GM21515 (cell line): ENCODE measurements at regions not wholly inside any gene's neighbourhood (a gene's known extent, or its start where the extent isn't known, plus 50 kb on each side); places are given as distances from the start of the nearest gene placed in this dataset.

Experiments used
- ATAC-seq: cut with Tn5 transposase; IDR thresholded peaks from one replicate; pipeline ENCODE4 v1.9.1; 2021; ENCODE audit not compliant: unreplicated experiment

GRCh38 chr12:85352016-85352415, 72.0 kb downstream of the ALX1 start:
- no peak for ATAC-seq

- ATAC-seq = no peak
Observed at GRCh38 chr12:85356596-85357385, 76.8 kb downstream of the ALX1 start.

- no peak for ATAC-seq
Observed at GRCh38 chr12:85357609-85358008, 77.6 kb downstream of the ALX1 start.

GRCh38 chr12:85358715-85359114, 78.7 kb downstream of the ALX1 start:
- no peak for ATAC-seq

GRCh38 chr12:85363382-85364190, 83.6 kb downstream of the ALX1 start:
- no peak for ATAC-seq

DNA sequence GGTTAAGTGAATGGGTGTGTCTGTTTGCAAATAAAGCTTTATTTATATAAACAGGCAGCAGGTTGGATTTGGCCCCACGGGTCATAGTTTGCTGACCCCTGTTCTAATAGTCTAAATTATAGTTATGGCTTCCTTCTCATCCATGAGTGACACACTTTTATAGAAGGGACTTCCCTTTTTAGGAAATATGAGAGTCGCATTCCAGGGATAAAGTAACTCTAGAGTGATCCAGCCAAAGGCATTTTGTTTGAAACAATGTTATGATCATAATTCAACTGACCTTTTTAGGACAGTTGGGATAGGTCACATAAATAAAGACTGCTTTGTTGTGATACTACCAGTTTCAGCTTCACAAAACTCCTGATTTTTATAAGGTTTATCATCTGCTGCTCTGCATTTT, 87.9 kb downstream of the ALX1 start:
- ATAC-seq = no peak

DNA sequence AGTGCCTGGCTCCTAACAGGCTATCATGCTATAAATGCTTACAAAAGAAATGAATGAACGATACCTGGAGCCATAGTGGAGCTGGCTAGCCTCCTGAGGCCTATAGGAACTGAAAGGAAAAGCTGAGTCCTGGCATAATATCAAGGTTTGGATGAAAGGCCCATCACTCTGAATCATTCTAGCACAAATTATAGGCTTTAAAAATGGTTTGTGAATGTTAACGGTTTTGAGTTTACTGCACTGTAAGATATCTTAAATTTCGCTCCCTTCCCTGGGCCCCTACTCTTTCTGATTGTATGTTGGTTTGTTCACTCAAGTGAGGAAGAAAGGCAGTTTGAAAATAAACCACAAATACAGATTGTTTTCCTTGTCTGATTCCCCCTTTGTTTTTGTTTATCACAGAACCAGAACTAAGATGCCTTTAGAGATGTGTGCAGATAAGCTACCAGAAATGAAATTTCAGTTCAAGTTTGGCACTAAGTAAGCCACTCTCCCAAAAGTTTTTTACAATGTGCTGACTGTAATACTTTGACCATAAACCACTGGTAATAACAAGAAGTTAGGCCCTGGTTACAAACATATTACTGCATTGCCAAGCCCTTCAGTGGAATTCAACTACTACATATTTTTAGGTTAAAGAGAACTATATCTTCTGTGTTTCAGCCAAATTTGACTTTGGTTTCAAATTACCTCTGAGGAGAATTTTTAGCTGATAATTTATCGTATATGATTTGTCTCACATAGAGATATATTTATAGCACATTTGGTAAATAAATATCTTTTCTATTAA, 89.5 kb downstream of the ALX1 start:
- ATAC-seq = no peak

GRCh38 chr12:85373045-85373444, 93.0 kb downstream of the ALX1 start:
- no peak for ATAC-seq

DNA sequence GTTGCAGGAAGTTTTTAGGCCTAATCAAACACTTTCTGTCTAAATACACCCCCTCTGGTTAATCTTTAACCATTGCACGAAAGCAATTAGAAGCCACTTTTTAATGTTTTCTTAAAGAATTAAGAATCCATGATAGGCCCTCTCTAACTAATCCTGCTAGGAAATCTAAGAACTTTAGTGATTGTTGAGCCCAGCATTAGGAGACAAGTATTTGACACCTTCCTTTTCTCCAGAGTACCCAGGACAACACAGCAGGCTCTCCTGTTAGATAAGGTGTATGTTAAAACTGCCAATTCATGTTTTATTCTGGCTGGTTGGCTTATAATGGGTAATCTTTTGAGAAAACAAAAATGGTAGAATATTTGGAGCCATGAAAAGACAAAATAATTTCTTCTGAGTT, 95.0 kb downstream of the ALX1 start:
- ATAC-seq = no peak

GRCh38 chr12:85385406-85385805, 105.4 kb downstream of the ALX1 start:
- no peak for ATAC-seq

- no peak for ATAC-seq
Observed at GRCh38 chr12:85390266-85390665, 110.2 kb downstream of the ALX1 start.

- no peak for ATAC-seq
Observed at GRCh38 chr12:85392508-85392907, 112.5 kb downstream of the ALX1 start.

DNA sequence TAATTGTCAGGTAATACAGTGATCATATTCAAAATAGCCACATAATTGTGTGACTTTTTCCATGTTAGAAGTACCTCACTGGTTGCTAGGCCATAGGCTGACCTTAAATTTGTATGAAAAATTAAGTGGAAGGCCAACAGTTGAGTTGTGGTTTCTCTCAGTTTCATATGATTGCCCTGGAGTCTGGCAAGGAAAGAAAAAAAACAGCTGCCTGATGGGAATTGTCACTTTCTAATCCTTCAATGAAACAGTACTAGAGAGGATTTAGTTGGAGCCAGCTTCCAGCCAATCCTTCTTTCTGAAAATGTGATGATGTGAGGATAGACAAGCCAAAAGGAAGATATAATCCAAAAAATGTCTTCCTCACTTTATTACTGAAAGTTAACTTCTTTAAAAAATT, 113.6 kb downstream of the ALX1 start:
- no peak for ATAC-seq

GRCh38 chr12:85394065-85394464, 114.0 kb downstream of the ALX1 start:
- no peak for ATAC-seq

DNA sequence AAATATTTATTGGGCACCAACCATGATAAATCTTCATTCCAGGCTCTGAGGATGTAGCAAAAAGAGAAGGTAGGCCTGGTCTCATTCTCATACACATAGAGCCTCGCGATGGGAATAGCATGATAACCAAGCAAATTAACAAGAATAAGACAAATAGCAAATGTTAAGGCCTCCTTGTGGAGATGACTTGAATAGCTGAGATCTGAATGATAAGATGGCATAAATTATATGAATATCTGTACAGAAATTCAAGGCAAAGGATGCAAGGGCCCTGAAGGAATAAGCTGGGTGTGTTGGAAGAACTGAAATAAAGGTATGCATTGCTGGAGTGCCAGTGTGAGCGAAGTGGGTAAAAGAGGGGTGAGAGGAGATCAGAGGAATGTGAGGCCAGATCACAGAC, 114.8 kb downstream of the ALX1 start:
- no peak for ATAC-seq

DNA sequence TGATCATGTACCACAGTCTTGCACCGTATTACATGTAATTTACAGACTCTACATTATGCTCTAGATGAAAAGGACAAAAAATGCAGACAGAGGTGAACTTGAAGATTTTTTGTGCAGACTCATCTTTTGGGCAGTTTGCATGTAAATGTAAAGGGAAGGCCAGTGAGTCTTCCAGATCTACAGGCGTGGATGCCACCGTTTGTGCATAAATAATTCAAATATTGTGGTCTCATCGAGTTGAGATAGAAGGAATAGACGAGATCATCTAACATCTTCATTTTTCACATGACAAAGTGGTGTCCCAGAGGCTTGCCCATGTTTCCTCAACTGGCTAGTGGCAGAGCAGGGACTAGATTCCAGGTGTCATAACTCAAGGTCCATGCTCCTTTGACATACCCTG, 125.2 kb downstream of the ALX1 start:
- no peak for ATAC-seq

- ATAC-seq = no peak
Observed at GRCh38 chr12:85405781-85406522, 125.9 kb downstream of the ALX1 start.

- ATAC-seq = no peak
Observed at GRCh38 chr12:85413266-85413665, 133.2 kb downstream of the ALX1 start.

GRCh38 chr12:85422762-85423161, 142.7 kb downstream of the ALX1 start:
- ATAC-seq = no peak

GRCh38 chr12:85423947-85424346, 143.9 kb downstream of the ALX1 start:
- peak; percentile 66 for ATAC-seq
